ENCODE measurements at regions not wholly inside any gene's neighbourhood (a gene's known extent, or its start where the extent isn't known, plus 50 kb on each side); places are given as distances from the start of the nearest gene placed in this dataset.

- no peak for DNase-seq
- intact Hi-C loops (cut with micrococcal nuclease): no loop called here
- WGBS (ENCODE audit: insufficient coverage): 87% methylated on average over 27 of the region's 31 CpGs
- Histone ChIP-seq H3K27me3 (ENCODE audit: control insufficient read depth in 2 of 2, insufficient read depth in 2 of 2, low read length in 2 of 2) (no peaks in the 10 kb centered on the region), H4K20me1 (ENCODE audit: insufficient read depth, low read length) (no peaks in the 10 kb centered on the region), H2AFZ (ENCODE audit: insufficient read depth, low read depth, low read length, poor library complexity, severe bottlenecking) (no peak overlapping the region), H3K4me3 (replicated peaks in 1 of 3; ENCODE audit: low read depth in 2 of 3, low read length in 3 of 3) (no peak overlapping the region), H3K9me3 (replicated peaks in 1 of 2; ENCODE audit: control insufficient read depth in 1 of 2, insufficient read depth in 1 of 2, low read length in 2 of 2) (peaks cover 5 to 15% of the 10 kb centered on the region in 2 donors), H3K4me1 (ENCODE audit: control insufficient read depth in 1 of 2, insufficient read depth in 2 of 2, low read length in 2 of 2) (no peaks in the 10 kb centered on the region), H3K27ac (ENCODE audit: low read depth in 1 of 2, low read length in 2 of 2) (no peak overlapping the region), H3K36me3 (replicated peaks in 1 of 2; ENCODE audit: control insufficient read depth in 1 of 2, insufficient read depth in 2 of 2, low read length in 2 of 2) (no peaks in the 10 kb centered on the region), H3K9ac (ENCODE audit: insufficient read depth, low read length, poor library complexity, severe bottlenecking) (no peak overlapping the region), H3K4me2 (replicated peaks; ENCODE audit: extremely low read depth, low read length, poor library complexity, severe bottlenecking) (no peak overlapping the region), H3K79me2 (ENCODE audit: insufficient read depth, low read length) (no peaks in the 10 kb centered on the region)
- Mint-ChIP-seq H3K9me3 (peaks cover 4 to 13% (median 7%) of the 10 kb centered on the region in 7 donors), H3K4me1 (no peaks in the 10 kb centered on the region), H3K36me3 (no peaks in the 10 kb centered on the region), H3K4me3 (peak overlapping the region in 1 of 2 donors; percentile 29), H3K27me3 (ENCODE audit: low read depth in 3 of 3) (peaks cover 5 to 13% (median 9%) of the 10 kb centered on the region in 3 donors), H3K27ac (peak overlapping the region in 1 of 7 donors; percentile 51)
- TF ChIP-seq, protein P1, sequence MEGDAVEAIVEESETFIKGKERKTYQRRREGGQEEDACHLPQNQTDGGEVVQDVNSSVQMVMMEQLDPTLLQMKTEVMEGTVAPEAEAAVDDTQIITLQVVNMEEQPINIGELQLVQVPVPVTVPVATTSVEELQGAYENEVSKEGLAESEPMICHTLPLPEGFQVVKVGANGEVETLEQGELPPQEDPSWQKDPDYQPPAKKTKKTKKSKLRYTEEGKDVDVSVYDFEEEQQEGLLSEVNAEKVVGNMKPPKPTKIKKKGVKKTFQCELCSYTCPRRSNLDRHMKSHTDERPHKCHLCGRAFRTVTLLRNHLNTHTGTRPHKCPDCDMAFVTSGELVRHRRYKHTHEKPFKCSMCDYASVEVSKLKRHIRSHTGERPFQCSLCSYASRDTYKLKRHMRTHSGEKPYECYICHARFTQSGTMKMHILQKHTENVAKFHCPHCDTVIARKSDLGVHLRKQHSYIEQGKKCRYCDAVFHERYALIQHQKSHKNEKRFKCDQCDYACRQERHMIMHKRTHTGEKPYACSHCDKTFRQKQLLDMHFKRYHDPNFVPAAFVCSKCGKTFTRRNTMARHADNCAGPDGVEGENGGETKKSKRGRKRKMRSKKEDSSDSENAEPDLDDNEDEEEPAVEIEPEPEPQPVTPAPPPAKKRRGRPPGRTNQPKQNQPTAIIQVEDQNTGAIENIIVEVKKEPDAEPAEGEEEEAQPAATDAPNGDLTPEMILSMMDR (IDR thresholded peaks at IDR 0.05): no peak
Measured at GRCh38 chr18:78766651-78767533, 212.7 kb upstream of the SALL3 start.

- TF ChIP-seq, protein P1 (IDR thresholded peaks at IDR 0.05): no peak
- intact Hi-C loops (cut with micrococcal nuclease): no loop called here
- H3K36me3 Mint-ChIP-seq: no peaks in the 10 kb centered on the region
- 76% methylated on average over 14 of the region's 14 CpGs for WGBS (ENCODE audit: insufficient coverage)
- no peak overlapping the region for H3K4me3 ChIP-seq (replicated peaks in 1 of 3; ENCODE audit: low read depth in 2 of 3, low read length in 3 of 3)
- H3K36me3 ChIP-seq (replicated peaks in 1 of 2; ENCODE audit: control insufficient read depth in 1 of 2, insufficient read depth in 2 of 2, low read length in 2 of 2): no peaks in the 10 kb centered on the region
- H3K27ac ChIP-seq (ENCODE audit: low read depth in 1 of 2, low read length in 2 of 2): no peak overlapping the region
- no peak overlapping the region for H3K4me3 Mint-ChIP-seq
- H3K4me1 Mint-ChIP-seq: no peaks in the 10 kb centered on the region
- H3K27ac Mint-ChIP-seq: no peak overlapping the region
- peaks cover 5 to 13% (median 9%) of the 10 kb centered on the region in 3 donors for H3K27me3 Mint-ChIP-seq (ENCODE audit: low read depth in 3 of 3)
- no peaks in the 10 kb centered on the region for H3K79me2 ChIP-seq (ENCODE audit: insufficient read depth, low read length)
- DNase-seq: no peak
- no peak overlapping the region for H3K4me2 ChIP-seq (replicated peaks; ENCODE audit: extremely low read depth, low read length, poor library complexity, severe bottlenecking)
- H3K9me3 ChIP-seq (replicated peaks in 1 of 2; ENCODE audit: control insufficient read depth in 1 of 2, insufficient read depth in 1 of 2, low read length in 2 of 2): peaks cover 0 to 8% of the 10 kb centered on the region in 2 donors
- H3K4me1 ChIP-seq (ENCODE audit: control insufficient read depth in 1 of 2, insufficient read depth in 2 of 2, low read length in 2 of 2): no peaks in the 10 kb centered on the region
- H4K20me1 ChIP-seq (ENCODE audit: insufficient read depth, low read length): no peaks in the 10 kb centered on the region
- H3K9ac ChIP-seq (ENCODE audit: insufficient read depth, low read length, poor library complexity, severe bottlenecking): no peak overlapping the region
- H3K27me3 ChIP-seq (ENCODE audit: control insufficient read depth in 2 of 2, insufficient read depth in 2 of 2, low read length in 2 of 2): no peaks in the 10 kb centered on the region
- H2AFZ ChIP-seq (ENCODE audit: insufficient read depth, low read depth, low read length, poor library complexity, severe bottlenecking): no peak overlapping the region
- H3K9me3 Mint-ChIP-seq: peaks cover under 1 to 7% (median 3%) of the 10 kb centered on the region in 7 donors
Measured at GRCh38 chr18:78767648-78768071, 212.0 kb upstream of the SALL3 start.
